GM12891 (cell line): ENCODE measurements at regions not wholly inside any gene's neighbourhood (a gene's known extent, or its start where the extent isn't known, plus 50 kb on each side); places are given as distances from the start of the nearest gene placed in this dataset.

Experiments used
- PAX5 ChIP-seq: IDR thresholded peaks from 2 replicates; pipeline ENCODE4 v1.6.1; 2011; ENCODE audit warnings: low read length, moderate library complexity, mild to moderate bottlenecking; ENCODE audit not compliant: insufficient read depth, severe bottlenecking
- POLR2A ChIP-seq: IDR thresholded peaks from 2 replicates; pipeline ENCODE4 v1.6.1; 2011; ENCODE audit warnings: low read depth, low read length, control low read depth
- POLR2AphosphoS5 ChIP-seq: IDR thresholded peaks from 2 replicates; pipeline ENCODE4 v1.6.1; 2011; ENCODE audit warnings: low read depth, low read length, control low read depth
- POU2F2 ChIP-seq: IDR thresholded peaks from 2 replicates; pipeline ENCODE4 v1.6.1; 2011; ENCODE audit warnings: low read depth, mild to moderate bottlenecking, control low read depth, low read length, moderate library complexity
- SPI1 ChIP-seq: IDR thresholded peaks from 2 replicates; pipeline ENCODE4 v1.6.1; 2011; ENCODE audit warnings: low read depth, low read length, control low read depth
- TAF1 ChIP-seq: IDR thresholded peaks from 2 replicates; pipeline ENCODE4 v1.6.1; 2011; ENCODE audit warnings: low read depth, low read length, control low read depth

DNA sequence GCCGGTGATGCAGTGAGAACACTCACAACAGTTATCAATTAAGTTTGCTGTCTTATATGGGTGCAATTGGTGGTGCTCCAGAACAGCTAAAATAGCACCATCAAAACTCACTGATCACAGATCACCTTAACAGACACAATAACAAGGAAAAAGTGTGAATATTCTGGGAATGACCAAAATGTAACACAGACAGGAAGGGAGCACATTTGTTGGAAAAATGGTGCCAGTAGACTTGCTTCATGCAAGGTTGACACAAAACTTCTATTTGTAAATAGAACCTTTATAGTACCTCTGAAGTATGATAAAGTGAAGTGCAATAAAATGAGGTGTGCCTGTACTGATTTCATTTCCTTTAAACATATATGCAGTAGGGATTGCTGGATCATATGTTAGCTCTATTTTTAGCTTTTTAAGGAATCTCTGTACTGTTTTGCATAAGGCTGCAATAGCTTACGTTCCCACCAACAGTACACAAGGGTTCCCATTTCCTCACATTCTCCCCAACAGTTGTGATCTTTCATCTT, 56.7 kb upstream of the GLYATL1B start:
- no peak for TF ChIP-seq POLR2A
- no peak for TF ChIP-seq POLR2AphosphoS5
- no peak for TF ChIP-seq PAX5
- no peak for TF ChIP-seq TAF1
- TF ChIP-seq POU2F2 = no peak
- TF ChIP-seq SPI1 = no peak
